T-cell (primary cell): ENCODE measurements at regions not wholly inside any gene's neighbourhood (a gene's known extent, or its start where the extent isn't known, plus 50 kb on each side); places are given as distances from the start of the nearest gene placed in this dataset.

ENCODE experiments used
- ATAC-seq, 4 experiments: fragments of 200-7000 bp in 3 of 4; fragments of 150-1000 bp in 1 of 4; cut with Tn5 transposase; replicated peaks in 1 of 4; 1 replicate in 3 of 4; 2 replicates in 1 of 4; pipeline ENCODE4 v1.10.0; 2021; ENCODE audit warnings: moderate library complexity in 3 of 4, mild to moderate bottlenecking in 2 of 4, moderate number of reproducible peaks in 1 of 4
- CTCF ChIA-PET, 2 donors: fragments of 300-600 bp; sonication (Branson Sonifier 250); formaldehyde crosslinking; loops; one replicate each; lab custom pipeline; 2022; ENCODE audit warnings: antibody characterized with exemption in 2 of 2; lab: Charles Lee
- POLR2A ChIA-PET, 2 donors: fragments of 300-600 bp; sonication (Branson Sonifier 250); formaldehyde crosslinking; loops; one replicate each; lab custom pipeline; 2022; ENCODE audit warnings: antibody characterized with exemption in 2 of 2; lab: Charles Lee
- DNase-seq, 35 experiments: peaks; one replicate each; pipeline versions ENCODE4 v3.0.0 to v3.0.0-alpha.2; 2013 to 2023
- H3K27ac ChIP-seq: one replicate; pipeline ENCODE4 v1.5.1; 2013; ENCODE audit warnings: low read length
- H3K27me3 ChIP-seq, 2 experiments: replicated peaks in 1 of 2; 1 replicate in 1 of 2; 2 replicates in 1 of 2; pipeline versions ENCODE4 v1.6.1 to v1.7.0; 2013; ENCODE audit warnings: low read length in 1 of 2, mixed read lengths in 1 of 2; ENCODE audit not compliant: control insufficient read depth in 2 of 2, insufficient read depth in 2 of 2; ENCODE audit errors: extremely low read depth in 1 of 2
- H3K36me3 ChIP-seq, 2 donors: 1 replicate in 1 of 2; 2 replicates in 1 of 2; pipeline versions ENCODE4 v1.6.1 to v1.7.0; 2013; ENCODE audit warnings: low read length in 1 of 2; ENCODE audit not compliant: control insufficient read depth in 2 of 2, insufficient read depth in 1 of 2; ENCODE audit errors: extremely low read depth in 1 of 2
- H3K4me1 ChIP-seq, 2 experiments: 1 replicate in 1 of 2; 2 replicates in 1 of 2; pipeline versions ENCODE4 v1.6.1 to v1.7.0; 2013; ENCODE audit warnings: low read length in 2 of 2, mixed read lengths in 1 of 2; ENCODE audit not compliant: insufficient read depth in 2 of 2, control insufficient read depth in 1 of 2; ENCODE audit errors: extremely low read depth in 1 of 2
- H3K4me3 ChIP-seq, 2 donors: 1 replicate in 1 of 2; 2 replicates in 1 of 2; pipeline versions ENCODE4 v1.5.1 to v1.7.0; 2013; ENCODE audit warnings: mild to moderate bottlenecking in 2 of 2, low read length in 1 of 2, moderate library complexity in 1 of 2; ENCODE audit not compliant: control insufficient read depth in 1 of 2; ENCODE audit errors: extremely low read depth in 1 of 2
- H3K9me3 ChIP-seq: 2 replicates; pipeline ENCODE4 v1.7.0; 2013
- H3K27ac Mint-ChIP-seq, 2 donors: one replicate each; pipeline ENCODE4 v1.8.0; 2020 to 2021; ENCODE audit warnings: mild to moderate bottlenecking in 2 of 2, mixed read lengths in 2 of 2
- H3K27me3 Mint-ChIP-seq, 2 donors: one replicate each; pipeline ENCODE4 v1.8.0; 2021 to 2022; ENCODE audit warnings: mixed read lengths in 2 of 2
- H3K36me3 Mint-ChIP-seq: one replicate; pipeline ENCODE4 v1.8.0; 2021; ENCODE audit warnings: mixed read lengths
- H3K4me1 Mint-ChIP-seq, 3 donors: one replicate each; pipeline ENCODE4 v1.8.0; 2020 to 2022; ENCODE audit warnings: mixed read lengths in 3 of 3, mild to moderate bottlenecking in 1 of 3
- H3K4me3 Mint-ChIP-seq, 3 donors: one replicate each; pipeline ENCODE4 v1.8.0; 2020 to 2022; ENCODE audit warnings: mild to moderate bottlenecking in 3 of 3, mixed read lengths in 3 of 3, moderate library complexity in 3 of 3
- H3K9me3 Mint-ChIP-seq, 3 donors: one replicate each; pipeline ENCODE4 v1.8.0; 2020 to 2022; ENCODE audit warnings: mixed read lengths in 3 of 3
- WGBS: methylation state at CpG from one replicate; pipeline ENCODE4 v1.1.5; 2013; ENCODE audit warnings: missing lambda C conversion rate; ENCODE audit not compliant: insufficient coverage; 5-methylcytosine and 5-hydroxymethylcytosine counted together

- H3K4me3 Mint-ChIP-seq: no peak overlapping the region
- CTCF ChIA-PET: no interaction called here
Observed at GRCh38 chr1:96331596-96331995, 390.0 kb upstream of the PTBP2 start.

GRCh38 chr1:96333522-96334235 lies 387.9 kb upstream of the PTBP2 start:
- DNase-seq (no peak), ATAC-seq (no peak)
- H3K27me3 ChIP-seq: no peaks in the 10 kb centered on the region
- ChIA-PET POLR2A (no interaction called here), CTCF (no interaction called here)
- no peaks in the 10 kb centered on the region for H3K9me3 ChIP-seq
- Mint-ChIP-seq H3K4me3 (no peak overlapping the region), H3K36me3 (no peaks in the 10 kb centered on the region), H3K27me3 (no peaks in the 10 kb centered on the region), H3K4me1 (no peaks in the 10 kb centered on the region), H3K9me3 (peaks cover 0 to 9% (median under 1%) of the 10 kb centered on the region in 3 donors), H3K27ac (no peak overlapping the region)
- no peaks in the 10 kb centered on the region for H3K36me3 ChIP-seq
- WGBS: no CpG with 5 or more reads among the region's 4 CpGs
- H3K27ac ChIP-seq: no peak overlapping the region
- H3K4me3 ChIP-seq: no peak overlapping the region
- no peaks in the 10 kb centered on the region for H3K4me1 ChIP-seq

More at GRCh38 chr1:96331596-96331995, 390.0 kb upstream of the PTBP2 start:
- Mint-ChIP-seq H3K27me3 (no peaks in the 10 kb centered on the region), H3K9me3 (peaks cover 0 to 14% (median 13%) of the 10 kb centered on the region in 3 donors), H3K27ac (no peak overlapping the region), H3K36me3 (no peaks in the 10 kb centered on the region), H3K4me1 (no peaks in the 10 kb centered on the region)
- no CpG with 5 or more reads among the region's 3 CpGs for WGBS
- POLR2A ChIA-PET: no interaction called here
- Histone ChIP-seq H3K9me3 (no peaks in the 10 kb centered on the region), H3K4me3 (no peak overlapping the region), H3K27me3 (no peaks in the 10 kb centered on the region), H3K4me1 (no peaks in the 10 kb centered on the region), H3K27ac (no peak overlapping the region), H3K36me3 (no peaks in the 10 kb centered on the region)
- DNase-seq (no peak), ATAC-seq (no peak)

- no peak for DNase-seq
- H3K4me3 ChIP-seq: no peak overlapping the region
- no CpG with 5 or more reads among the region's 4 CpGs for WGBS
- H3K4me1 ChIP-seq: no peaks in the 10 kb centered on the region
- ChIA-PET CTCF (no interaction called here), POLR2A (no interaction called here)
- no peaks in the 10 kb centered on the region for H3K4me1 Mint-ChIP-seq
- H3K36me3 Mint-ChIP-seq: no peaks in the 10 kb centered on the region
- no peak for ATAC-seq
- no peak overlapping the region for H3K4me3 Mint-ChIP-seq
- H3K27ac Mint-ChIP-seq: no peak overlapping the region
- H3K9me3 ChIP-seq: no peaks in the 10 kb centered on the region
- H3K36me3 ChIP-seq: no peaks in the 10 kb centered on the region
- no peak overlapping the region for H3K27ac ChIP-seq
- peaks cover 0 to 9% (median 0%) of the 10 kb centered on the region in 3 donors for H3K9me3 Mint-ChIP-seq
- no peaks in the 10 kb centered on the region for H3K27me3 Mint-ChIP-seq
- no peaks in the 10 kb centered on the region for H3K27me3 ChIP-seq
Observed at GRCh38 chr1:96334236-96334557, 387.4 kb upstream of the PTBP2 start.

- no peak overlapping the region for H3K4me3 Mint-ChIP-seq
- no peaks in the 10 kb centered on the region for H3K27me3 Mint-ChIP-seq
- peaks cover 0 to 9% (median 0%) of the 10 kb centered on the region in 3 donors for H3K9me3 Mint-ChIP-seq
- no peaks in the 10 kb centered on the region for H3K4me1 Mint-ChIP-seq
- Histone ChIP-seq H3K9me3 (no peaks in the 10 kb centered on the region), H3K4me3 (no peak overlapping the region), H3K27me3 (no peaks in the 10 kb centered on the region), H3K4me1 (no peaks in the 10 kb centered on the region), H3K27ac (no peak overlapping the region), H3K36me3 (no peaks in the 10 kb centered on the region)
- ATAC-seq (no peak), DNase-seq (no peak)
- no peak overlapping the region for H3K27ac Mint-ChIP-seq
- ChIA-PET POLR2A (no interaction called here), CTCF (no interaction called here)
- H3K36me3 Mint-ChIP-seq: no peaks in the 10 kb centered on the region
- WGBS: no CpG with 5 or more reads among the region's 2 CpGs
Observed at GRCh38 chr1:96338622-96339021, 383.0 kb upstream of the PTBP2 start.

GRCh38 chr1:96340686-96341085 lies 380.9 kb upstream of the PTBP2 start:
- no peaks in the 10 kb centered on the region for H3K36me3 ChIP-seq
- no peak overlapping the region for H3K4me3 ChIP-seq
- Mint-ChIP-seq H3K9me3 (peaks cover 5 to 9% (median 7%) of the 10 kb centered on the region in 3 donors), H3K4me3 (no peak overlapping the region), H3K4me1 (no peaks in the 10 kb centered on the region), H3K36me3 (no peaks in the 10 kb centered on the region), H3K27me3 (no peaks in the 10 kb centered on the region), H3K27ac (no peak overlapping the region)
- H3K27ac ChIP-seq: no peak overlapping the region
- ChIA-PET POLR2A (no interaction called here), CTCF (no interaction called here)
- no peaks in the 10 kb centered on the region for H3K27me3 ChIP-seq
- no peaks in the 10 kb centered on the region for H3K9me3 ChIP-seq
- DNase-seq (no peak), ATAC-seq (no peak)
- H3K4me1 ChIP-seq: no peaks in the 10 kb centered on the region

GRCh38 chr1:96346719-96347118 lies 374.9 kb upstream of the PTBP2 start:
- ChIA-PET CTCF (no interaction called here), POLR2A (no interaction called here)
- H3K9me3 Mint-ChIP-seq: peaks cover 5 to 8% (median 7%) of the 10 kb centered on the region in 3 donors
- Histone ChIP-seq H3K4me3 (no peak overlapping the region), H3K4me1 (no peaks in the 10 kb centered on the region), H3K9me3 (no peaks in the 10 kb centered on the region), H3K36me3 (no peaks in the 10 kb centered on the region), H3K27me3 (no peaks in the 10 kb centered on the region), H3K27ac (no peak overlapping the region)
- H3K4me1 Mint-ChIP-seq: no peaks in the 10 kb centered on the region
- H3K4me3 Mint-ChIP-seq: no peak overlapping the region
- DNase-seq (no peak), ATAC-seq (no peak)
- H3K36me3 Mint-ChIP-seq: no peaks in the 10 kb centered on the region
- no peaks in the 10 kb centered on the region for H3K27me3 Mint-ChIP-seq
- H3K27ac Mint-ChIP-seq: no peak overlapping the region

GRCh38 chr1:96349896-96350295 lies 371.7 kb upstream of the PTBP2 start:
- Histone ChIP-seq H3K4me3 (no peak overlapping the region), H3K27ac (no peak overlapping the region), H3K36me3 (no peaks in the 10 kb centered on the region), H3K9me3 (no peaks in the 10 kb centered on the region), H3K27me3 (no peaks in the 10 kb centered on the region), H3K4me1 (no peaks in the 10 kb centered on the region)
- H3K27me3 Mint-ChIP-seq: no peaks in the 10 kb centered on the region
- ATAC-seq (no peak), DNase-seq (no peak)
- H3K36me3 Mint-ChIP-seq: no peaks in the 10 kb centered on the region
- no peaks in the 10 kb centered on the region for H3K4me1 Mint-ChIP-seq
- CTCF ChIA-PET: no interaction called here
- WGBS: 100% methylated on average over 2 of the region's 4 CpGs
- no peak overlapping the region for H3K27ac Mint-ChIP-seq
- POLR2A ChIA-PET: no interaction called here
- no peak overlapping the region for H3K4me3 Mint-ChIP-seq
- peaks cover 0 to 3% (median 3%) of the 10 kb centered on the region in 3 donors for H3K9me3 Mint-ChIP-seq
